Activated effector memory CD4-positive, alpha-beta T cell treated with anti-CD3 and anti-CD28 coated beads, Interleukin-2, amount 50 U/mL, for 16 hours (primary cell): ENCODE measurements at regions not wholly inside any gene's neighbourhood (a gene's known extent, or its start where the extent isn't known, plus 50 kb on each side); places are given as distances from the start of the nearest gene placed in this dataset.
"Not testable (repeated sequence)": the region's sequence is repeated elsewhere in the genome, so short reads cannot be mapped to it uniquely, and the experiment has no call there.

Experiments
- DNase-seq: peaks from one replicate; pipeline ENCODE4 v3.0.0-alpha.2; 2020

DNA sequence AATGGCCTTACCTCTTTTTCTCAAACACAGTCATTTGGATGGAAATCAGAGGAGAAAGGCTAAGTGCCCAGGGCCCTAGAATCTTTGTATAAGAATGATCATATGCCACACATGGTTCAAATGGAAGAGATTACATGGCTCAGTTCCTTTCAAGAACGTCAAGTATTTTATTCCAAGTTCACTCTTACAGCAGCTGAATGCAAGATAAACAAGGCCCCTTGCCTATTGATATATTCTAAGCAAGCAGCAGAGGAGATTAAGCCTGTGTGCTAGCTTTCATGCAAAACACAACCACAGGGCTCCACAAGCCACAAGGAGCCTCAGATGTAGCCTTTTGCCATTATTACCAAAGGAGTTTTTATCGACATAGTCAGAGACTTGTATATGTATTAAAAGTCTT lies 55.3 kb upstream of the SLCO6A1 start:
- DNase-seq: no peak

DNA sequence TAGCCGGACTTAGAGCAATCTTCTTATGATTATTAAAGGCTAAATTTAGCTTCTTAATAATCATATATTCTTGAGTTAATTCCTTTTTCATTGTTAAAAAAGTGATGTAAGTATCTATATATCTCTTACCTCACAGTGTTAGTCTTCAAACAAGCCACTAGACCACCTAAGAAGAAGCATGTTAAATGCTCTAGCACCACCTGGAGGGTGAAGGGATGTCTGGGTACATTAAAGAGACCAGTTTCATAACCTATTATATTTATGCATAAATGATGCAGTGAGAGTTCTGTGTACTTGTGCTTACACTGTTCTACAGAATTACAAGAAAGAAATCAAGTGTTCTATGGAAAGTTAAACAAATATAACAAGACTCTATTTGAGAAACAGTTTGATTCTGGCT lies 55.9 kb upstream of the SLCO6A1 start:
- no peak for DNase-seq

DNA sequence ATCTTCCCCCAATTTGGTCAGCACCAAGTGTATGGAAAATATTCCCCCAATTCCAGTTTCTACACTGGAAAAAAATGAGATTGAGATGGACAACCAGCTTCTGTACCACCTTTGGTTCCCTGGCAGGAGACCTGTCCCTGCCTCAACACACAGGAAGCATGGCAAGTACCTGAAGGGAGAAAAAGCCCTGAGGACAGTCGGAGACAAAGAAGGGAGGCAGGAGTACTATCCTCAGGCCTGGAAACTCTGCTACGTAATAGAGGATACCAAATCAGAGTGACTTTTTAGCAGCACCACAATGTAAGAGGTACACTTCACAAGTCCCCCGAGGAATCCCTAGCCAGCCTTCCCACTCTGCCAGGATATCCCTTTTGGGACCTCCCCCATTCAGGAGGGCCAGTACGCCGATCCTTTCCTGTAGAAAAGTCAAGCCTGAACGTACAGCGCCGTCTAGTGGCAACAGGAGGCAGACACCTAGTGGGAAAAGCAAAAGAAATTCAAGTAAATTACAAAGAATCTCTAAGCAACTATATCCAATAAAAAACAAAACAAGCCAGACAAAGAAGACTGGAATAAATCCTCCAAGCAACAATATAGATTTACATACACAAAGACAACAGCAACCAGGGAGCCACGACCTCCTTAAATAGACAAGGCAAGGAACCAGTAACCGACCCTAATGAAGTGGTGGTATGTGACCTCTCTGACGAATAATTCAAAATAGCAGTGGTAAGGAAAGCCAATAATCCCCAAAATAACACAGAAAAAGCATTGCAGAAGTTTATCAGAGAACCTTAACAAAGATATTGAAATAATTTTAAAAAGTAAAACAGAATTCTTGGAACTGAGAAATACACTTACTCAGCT lies 63.3 kb upstream of the SLCO6A1 start:
- no peak for DNase-seq

DNA sequence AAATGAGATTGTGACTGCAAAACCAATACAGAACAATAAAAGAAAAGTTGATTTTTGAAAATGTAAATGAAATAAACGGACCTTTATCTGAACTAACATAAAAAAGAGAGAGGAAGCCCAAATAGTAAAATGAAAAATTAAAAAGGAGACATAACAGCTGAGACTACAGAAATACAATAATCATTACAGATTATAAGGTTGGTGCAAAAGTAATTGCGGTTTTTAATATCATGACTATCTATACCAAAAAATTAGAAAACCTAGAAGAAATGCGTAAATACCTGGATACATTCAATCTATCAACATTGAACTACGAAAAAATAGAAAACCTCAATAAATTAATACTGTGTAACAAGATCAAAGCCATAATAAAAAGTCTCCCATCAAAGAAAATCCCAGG lies 71.9 kb upstream of the SLCO6A1 start:
- DNase-seq: no peak

DNA sequence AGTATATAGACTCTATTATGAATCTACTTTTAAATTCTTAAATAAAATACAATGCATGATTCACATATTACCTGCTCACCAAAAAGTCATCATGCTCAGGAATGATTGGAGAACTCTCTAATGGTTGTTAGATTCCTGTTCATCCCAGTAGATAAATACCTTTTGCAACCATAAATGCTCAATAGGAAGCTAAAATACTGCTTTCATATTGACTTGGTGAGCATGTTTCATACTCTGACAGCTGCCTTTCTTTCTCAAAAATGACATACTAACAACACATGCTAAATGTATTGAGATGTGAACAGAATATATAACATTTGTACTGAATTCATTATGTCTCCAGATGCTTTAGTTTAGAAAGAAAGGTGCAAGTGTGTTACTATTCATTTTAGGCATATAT lies 79.6 kb upstream of the SLCO6A1 start:
- no peak for DNase-seq

DNA sequence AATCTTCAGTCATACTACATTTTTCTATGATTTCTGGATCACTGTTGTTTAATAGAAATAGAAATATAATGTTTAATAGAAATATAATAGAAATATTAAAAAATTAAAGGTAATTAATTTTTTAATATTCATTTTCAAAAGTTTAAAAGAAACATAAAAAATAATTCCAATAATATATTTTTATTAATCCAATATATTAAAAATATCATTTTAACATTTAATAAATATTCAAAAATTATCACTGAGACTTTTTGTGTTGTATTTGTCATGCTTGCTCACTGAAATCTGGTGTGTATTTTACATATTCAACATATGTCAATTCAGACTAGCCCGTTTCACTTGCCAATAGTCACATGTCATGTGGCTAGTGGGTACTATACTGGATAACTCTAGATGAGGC lies 80.6 kb upstream of the SLCO6A1 start:
- no peak for DNase-seq

DNA sequence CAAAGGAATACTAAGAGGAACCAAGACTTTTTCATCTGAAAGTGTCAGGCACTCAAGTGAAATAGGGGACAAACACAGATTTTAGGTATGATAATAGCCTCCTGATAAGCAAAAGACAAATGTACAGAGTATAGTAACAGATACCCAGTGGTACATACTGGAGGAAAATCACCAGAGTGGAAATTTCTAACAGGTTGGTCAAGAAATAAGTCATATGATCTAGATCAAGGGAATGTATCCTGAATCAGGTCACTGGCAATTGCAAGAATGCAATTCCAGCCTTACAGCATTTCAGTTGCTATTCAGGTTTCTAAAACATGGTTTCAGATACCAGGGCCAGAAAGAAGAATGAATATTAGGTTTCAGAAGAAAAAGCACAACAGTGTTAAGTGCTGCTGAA lies 82.2 kb upstream of the SLCO6A1 start:
- DNase-seq: no peak

DNA sequence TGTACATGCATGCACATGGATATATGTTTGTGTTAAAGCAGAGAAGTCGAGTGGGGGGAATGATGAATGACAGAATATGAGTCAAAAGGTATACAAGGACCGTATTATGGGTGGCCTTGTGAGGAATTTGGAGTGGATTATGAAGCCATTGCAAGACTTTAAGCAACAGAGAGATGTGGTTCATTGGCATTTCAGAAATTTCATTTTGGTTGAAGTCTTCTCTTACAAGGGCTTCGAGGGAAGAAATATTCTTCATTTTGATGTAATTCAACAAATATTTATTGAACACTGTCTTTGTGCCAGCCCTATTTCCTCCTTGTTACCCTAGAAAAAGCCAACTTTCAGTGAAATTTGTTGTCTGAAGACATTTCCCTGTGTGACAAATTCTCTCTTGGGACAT lies 83.9 kb upstream of the SLCO6A1 start:
- no peak for DNase-seq

DNA sequence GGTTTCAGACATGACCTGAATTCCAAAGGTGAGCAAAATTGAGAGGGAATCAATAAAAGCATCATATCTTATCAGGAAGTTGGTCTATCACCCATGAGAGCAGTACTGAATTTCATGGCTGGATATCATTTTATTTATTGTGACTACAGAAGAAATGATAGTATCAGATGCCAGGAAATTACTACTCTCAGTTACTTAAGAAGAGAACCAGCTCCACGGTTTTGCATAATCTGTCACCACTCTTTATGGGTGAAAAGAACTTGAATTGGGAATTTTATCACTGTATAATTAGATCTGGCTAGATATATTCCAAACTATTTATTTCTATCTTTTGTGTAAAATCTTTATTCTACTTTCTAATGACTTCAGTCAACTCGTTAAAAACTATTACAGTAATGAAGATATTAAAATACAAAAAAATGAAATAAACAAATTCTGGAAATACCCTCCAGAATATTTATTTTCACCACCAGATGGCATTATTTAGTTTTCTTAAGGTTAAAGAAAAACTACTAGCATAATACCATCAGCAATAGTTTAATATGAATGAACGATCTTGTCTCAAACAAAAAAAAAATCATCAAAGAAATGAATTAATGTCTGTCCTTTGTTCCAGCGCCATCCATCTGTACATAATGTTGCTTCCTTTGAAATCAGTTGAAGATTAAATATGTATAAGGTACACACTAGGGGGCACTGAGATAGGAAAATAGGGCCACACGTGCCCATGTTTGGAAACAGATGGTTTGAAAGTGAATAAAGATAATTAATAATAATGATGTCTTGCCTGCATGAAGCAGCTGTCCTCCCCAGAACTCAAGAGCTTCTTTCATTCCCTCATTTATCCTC lies 84.7 kb upstream of the SLCO6A1 start:
- DNase-seq: no peak

DNA sequence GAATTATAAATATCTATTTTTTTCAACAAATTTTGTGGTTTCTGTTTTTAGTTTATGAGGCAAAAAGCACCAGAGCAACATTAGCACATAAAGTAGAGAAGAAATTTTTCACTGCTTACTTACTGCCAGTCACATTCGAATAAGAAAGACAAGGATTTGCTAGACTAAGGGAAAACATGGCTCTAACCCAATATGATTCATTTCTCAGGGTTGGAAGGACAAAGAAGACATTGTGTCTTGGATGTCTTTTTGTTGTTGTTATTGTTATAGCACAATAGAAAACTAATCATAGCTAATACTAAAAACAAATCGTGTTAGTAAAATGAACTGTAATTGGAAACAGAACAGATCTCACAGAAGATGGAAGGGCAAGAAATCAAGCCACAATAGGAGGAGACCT lies 90.9 kb upstream of the SLCO6A1 start:
- DNase-seq: no peak

DNA sequence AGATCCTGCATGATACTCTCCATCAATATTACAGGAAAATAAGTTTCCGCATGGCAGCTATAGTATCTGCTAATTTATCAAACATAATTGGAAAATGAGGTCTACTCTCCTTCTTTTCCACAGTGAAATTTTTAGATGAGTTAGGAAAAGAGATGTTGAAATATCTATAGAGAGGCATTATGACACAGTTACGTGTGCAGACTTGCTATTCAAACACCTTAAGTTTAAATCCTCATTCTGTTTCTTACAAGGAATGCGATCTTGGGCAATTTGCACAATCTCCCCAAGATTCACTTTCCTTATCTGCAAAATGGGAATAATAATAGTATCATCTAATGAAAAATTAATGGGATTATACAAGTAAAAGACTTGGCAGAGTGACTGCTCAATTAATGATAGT lies 91.7 kb upstream of the SLCO6A1 start:
- no peak for DNase-seq

DNA sequence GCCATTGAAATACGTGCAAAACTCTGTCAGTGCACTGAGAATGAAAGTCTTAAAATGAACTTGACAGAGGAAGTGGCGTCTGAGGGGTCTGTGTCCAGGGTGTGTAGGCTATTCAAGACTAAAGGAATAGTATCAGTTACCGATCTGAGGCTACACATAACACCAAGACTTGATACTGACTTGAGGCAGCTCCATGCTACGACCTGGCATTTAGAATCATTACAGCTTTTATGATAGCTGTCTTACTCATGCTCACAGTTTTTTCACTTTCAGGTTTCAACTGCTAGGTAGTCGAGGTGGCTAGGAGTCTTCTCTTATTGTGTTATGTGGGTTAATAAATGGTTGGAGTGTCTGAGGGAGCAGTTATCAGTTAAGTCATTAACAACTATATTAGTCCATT lies 92.8 kb upstream of the SLCO6A1 start:
- DNase-seq: no peak

DNA sequence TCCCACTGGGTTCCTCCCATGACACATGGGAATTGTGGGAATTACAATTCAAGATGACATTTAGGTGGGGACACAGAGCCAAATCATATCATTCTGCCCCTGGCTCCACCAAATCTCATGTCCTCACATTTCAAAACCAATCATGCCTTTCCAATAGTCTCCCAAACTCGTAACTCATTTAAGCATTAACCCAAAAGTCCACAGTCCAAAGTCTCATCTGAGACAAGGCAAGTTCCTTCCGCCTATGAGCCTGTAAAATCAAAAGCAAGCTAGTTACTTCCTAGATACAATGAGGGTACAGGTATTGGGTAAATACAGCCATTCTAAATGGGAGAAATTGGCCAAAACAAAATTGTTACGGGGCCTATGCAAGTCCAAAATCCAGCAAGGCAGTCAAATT lies 93.8 kb upstream of the SLCO6A1 start:
- not testable (repeated sequence) for DNase-seq

DNA sequence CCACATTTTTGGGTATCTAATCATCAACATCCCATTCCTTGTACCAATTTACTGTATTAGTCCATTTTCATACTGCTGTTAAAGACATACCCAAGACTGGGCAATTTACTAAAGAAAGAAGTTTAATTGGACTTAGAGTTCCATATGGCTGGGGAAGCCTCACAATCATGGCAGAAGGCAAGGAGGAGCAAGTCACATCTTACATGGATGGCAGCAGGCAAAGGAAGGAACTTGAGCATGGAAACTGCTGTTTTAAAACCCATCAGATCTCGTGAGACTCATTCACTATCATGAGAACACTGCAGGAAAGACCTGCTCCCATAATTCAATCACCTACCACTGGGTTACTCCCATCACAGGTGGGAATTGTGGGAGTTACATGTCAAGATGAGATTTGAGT lies 95.4 kb upstream of the SLCO6A1 start:
- DNase-seq: no peak

DNA sequence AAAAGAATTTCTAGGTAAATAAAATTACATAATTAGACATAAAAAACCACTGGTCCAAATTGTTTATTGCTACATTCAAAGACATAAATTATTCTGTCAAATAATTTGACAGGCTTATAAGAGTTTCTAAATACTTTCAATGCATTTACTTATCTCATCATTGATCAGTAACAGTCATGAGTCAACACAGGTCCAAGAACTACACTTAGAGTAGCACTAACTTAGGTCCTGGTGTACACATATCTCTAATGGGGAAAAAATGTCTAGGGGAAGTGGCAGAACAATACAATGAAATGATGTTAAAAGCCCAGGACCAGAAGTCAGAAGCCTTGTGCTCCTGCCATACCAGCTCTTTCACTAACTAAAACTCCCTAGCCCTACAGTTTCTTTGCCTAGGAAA lies 96.5 kb upstream of the SLCO6A1 start:
- no peak for DNase-seq

DNA sequence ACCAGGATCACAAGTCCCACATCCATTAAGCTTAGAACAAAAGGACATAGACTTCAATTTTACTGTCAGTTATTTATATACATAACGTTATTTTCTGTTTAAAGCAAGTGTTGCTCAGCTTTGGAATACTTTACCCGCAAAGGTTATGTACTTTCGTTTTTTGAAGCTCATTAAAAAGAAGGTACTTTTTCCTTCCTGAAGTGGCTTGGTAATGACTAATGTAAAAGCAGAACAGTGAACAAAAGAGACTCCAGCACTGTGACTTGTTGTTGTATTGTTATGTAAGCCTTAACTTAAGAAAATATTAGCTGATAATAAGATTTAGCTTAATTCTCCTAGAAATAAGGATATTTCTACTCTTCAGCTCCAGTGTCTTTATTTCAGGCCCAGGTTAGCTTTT lies 97.3 kb upstream of the SLCO6A1 start:
- no peak for DNase-seq

DNA sequence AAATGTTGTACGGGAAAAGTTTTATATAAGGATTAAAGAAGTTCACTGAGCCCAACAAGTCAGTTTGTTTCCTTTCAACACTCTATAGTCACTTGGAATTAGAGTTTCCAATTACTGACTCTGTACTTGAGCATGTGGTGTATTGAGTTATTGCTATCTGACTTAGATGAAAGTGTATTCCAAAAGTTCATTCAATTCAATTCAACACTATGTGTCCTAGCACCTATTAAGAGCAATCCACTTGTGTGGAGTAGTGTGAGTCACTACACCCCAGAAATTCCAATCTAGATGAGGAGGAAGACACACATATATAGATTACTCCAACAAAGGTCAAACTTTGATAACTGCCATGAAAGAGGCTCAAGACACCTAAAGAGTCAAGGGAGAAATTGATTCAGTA lies 98.2 kb upstream of the SLCO6A1 start:
- no peak for DNase-seq

DNA sequence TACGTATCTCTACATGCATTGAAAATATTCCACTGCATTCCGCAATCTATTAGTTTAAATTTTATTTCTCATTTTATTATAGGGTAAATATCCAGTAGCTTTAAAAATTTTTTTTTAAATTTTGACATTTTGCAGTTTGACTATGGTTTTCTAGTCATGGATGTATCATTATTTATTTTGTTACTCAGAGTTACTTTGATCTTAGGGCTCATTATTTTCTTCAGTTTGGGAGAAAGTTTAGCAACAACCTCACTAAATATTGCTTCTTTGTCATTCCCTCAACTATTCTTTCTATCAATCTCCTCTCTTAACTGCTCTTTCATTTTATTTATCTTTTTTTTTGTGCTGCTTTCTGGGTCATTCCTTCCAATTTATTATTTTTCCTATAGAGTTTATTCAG lies 100.5 kb upstream of the SLCO6A1 start:
- DNase-seq: no peak

DNA sequence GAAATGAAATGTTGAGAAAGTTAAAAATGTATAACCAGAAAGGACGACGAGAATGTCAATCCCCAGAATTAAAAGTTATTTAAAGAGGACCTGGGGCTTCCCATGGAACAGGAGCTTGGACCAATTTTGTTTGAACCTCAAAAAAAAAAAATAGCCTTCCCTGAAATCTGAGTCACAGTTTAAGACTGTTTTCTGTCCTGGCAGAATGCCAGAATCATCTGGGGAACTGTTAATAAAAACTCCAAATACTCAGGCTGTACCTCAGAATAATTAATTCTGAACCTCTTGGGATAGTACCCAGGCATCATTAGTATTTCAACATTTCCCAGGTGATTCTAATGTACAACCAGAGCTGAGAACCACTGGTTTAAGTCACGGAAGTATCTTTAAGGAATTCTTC lies 102.2 kb upstream of the SLCO6A1 start:
- no peak for DNase-seq

DNA sequence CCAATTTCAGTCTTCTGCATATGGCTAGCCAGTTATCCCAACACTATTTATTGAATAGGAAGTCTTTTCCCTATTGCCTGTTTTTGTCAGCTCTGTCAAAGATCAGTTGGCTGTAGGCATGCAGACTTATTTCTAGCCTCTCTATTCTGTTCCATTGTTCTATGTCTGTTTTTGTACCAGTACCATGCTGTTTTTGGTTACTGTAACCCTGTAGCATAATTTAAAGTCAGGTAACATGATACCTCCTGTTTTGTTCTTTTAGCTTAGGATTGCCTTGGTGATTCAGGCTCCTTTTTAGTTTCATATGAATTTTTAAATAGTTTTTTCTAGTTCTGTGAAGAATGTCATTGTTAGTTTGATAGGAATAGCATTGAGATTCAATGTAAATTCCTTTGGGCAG lies 104.9 kb upstream of the SLCO6A1 start:
- no peak for DNase-seq

DNA sequence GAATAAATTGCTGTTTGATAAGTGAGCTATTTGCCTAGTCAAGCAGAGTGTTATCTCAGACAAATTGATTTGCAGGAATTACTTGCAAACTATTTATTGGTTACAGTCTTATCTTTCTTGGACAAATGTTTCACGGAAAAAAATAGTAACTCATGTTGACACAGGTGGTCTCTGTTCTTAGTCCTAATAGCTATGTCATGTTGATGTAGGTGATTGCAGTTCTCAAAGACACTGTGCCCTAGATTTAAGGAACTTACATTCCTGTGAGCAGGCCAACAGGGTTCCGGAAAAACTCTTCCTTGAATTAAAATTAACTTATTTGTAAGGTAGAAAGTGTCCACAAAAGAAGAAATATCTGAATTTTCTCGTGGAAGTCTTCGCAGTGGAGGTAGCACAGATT lies 109.6 kb upstream of the SLCO6A1 start:
- DNase-seq: no peak

DNA sequence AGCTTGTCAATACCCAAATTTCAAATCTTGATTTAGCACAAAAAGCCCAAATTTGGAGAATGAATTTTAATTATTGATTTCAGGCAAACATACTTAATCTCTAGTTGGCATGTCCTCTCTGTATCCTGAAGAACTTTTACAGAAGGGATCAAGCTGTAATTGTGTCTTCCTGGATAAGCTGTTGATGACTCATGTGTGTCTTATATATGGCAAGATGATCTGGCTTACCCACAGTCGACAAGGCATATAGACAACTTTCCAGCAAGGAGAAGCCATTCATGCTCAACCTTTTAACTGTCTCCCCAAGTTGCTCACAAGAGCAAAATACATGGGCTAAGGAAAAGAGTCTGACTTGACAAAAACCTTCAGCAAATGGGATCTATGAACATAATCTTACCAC lies 112.5 kb upstream of the SLCO6A1 start:
- DNase-seq: no peak

DNA sequence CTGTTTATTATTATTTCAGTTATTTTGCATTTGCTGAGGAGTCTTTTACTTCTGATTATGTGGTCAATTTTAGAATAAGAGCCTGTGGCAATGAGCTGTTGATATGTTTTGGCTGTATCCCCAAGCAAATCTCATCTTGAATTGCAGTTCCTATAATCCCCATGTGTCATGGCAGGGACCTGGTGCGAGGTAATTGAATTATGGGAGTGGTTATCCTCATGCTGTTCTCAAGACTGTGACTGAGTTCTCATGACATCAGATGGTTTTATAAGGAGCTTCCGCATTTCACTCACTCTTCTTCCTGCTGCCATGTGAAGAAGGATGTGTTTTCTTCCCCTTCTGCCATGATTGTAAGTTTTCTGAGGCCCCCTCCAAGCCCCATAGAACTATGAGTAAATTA lies 114.9 kb upstream of the SLCO6A1 start:
- DNase-seq: no peak
